ENCODE measurements at regions not wholly inside any gene's neighbourhood (a gene's known extent, or its start where the extent isn't known, plus 50 kb on each side); places are given as distances from the start of the nearest gene placed in this dataset.
A peak's percentile ranks its signal among the peaks of the same experiment; 100 is the strongest.

DNA sequence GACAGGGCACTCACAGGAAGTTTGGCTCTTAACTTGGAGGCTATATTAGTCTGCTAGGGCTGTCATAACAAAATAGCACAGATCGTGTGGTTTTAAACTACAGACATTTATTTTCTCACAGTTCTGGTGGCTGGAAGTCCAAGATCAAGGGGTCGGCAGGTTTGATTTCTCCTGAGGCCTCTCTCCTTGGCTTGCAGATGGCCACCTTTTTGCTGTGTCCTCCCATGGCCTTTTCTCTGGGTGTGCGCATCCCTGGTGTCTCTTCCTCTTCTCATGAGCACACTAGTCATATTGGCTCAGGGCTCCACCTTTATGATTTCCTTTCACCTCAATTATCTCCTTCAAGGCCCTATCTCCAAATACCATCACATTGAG is 69.3 kb downstream of the FOXB1 start:
- H3K27me3 ChIP-seq: no peaks in the 10 kb centered on the region
- no peak overlapping the region for H3K9ac ChIP-seq
- H3K36me3 Mint-ChIP-seq: peaks cover 4% of the 10 kb centered on the region
- DNase-seq (ENCODE audit: low spot score): no peak
- H3K79me2 ChIP-seq (ENCODE audit: low read depth): no peaks in the 10 kb centered on the region
- peak overlapping the region; percentile 38 for H3K4me3 Mint-ChIP-seq
- peaks cover 35% of the 10 kb centered on the region for H3K4me1 ChIP-seq
- H3F3A ChIP-seq (ENCODE audit: low read depth): no peaks in the 10 kb centered on the region
- H3K4me2 ChIP-seq: no peak overlapping the region
- H4K20me1 ChIP-seq (ENCODE audit: low read depth): no peaks in the 10 kb centered on the region
- no peak overlapping the region for H3K4me3 ChIP-seq
- no peak overlapping the region for H3K27ac ChIP-seq
- no peaks in the 10 kb centered on the region for H3K9me3 ChIP-seq (ENCODE audit: low read depth)
- TF ChIP-seq EZH2phosphoT487 (IDR thresholded peaks at IDR 0.05): no peak
- no peak for TF ChIP-seq EZH2 (IDR thresholded peaks at IDR 0.05)
- TF ChIP-seq CTCF (IDR thresholded peaks at IDR 0.05): no peak
- H3K9me3 Mint-ChIP-seq: peaks cover 5% of the 10 kb centered on the region
- peak overlapping the region; percentile 88 for H3K27ac Mint-ChIP-seq
- H3K4me1 Mint-ChIP-seq: peaks cover 71% of the 10 kb centered on the region
- no peaks in the 10 kb centered on the region for H3K36me3 ChIP-seq
- no peaks in the 10 kb centered on the region for H3K27me3 Mint-ChIP-seq (ENCODE audit: insufficient read depth, low read depth)
- H2AFZ ChIP-seq (replicated peaks): no peak overlapping the region

DNA sequence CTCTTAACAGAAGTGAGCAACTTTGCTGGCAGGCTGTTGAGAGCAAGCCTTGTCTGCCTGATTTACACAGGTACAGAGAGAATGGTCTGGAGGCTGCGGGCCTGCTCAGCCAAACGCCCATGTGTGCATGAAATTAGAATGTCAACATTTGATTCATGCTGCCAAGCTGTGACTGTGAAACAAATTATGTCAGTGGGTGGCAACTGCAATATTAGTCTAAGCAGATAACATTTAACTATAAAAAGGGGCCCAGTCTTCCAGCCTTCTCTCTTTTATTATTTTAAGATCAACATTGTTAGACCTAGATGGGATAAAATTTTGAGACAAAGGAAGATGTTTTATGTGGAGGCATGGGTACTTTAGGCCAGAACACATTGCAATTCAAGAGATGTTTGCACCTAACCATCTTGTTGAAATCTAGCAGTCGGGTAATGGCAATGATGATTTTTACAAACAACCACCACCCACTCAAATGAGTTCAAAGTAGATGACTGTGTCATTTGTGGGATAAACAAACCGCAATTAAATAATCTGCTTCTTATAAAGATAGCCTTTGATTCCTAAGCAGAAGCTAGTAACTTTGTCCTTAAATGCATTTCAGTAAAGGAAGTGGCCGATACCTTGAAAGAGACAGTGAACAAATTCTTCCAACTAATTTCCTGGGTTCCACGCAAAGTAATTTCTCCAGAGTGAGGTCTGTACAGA is 70.2 kb downstream of the FOXB1 start:
- Mint-ChIP-seq H3K9me3 (peaks cover 5% of the 10 kb centered on the region), H3K4me3 (peak overlapping the region; percentile 5), H3K4me1 (peaks cover 79% of the 10 kb centered on the region), H3K27me3 (ENCODE audit: insufficient read depth, low read depth) (no peaks in the 10 kb centered on the region), H3K36me3 (peaks cover 4% of the 10 kb centered on the region), H3K27ac (peak overlapping the region; percentile 64)
- H2AFZ ChIP-seq (replicated peaks): no peak overlapping the region
- no peaks in the 10 kb centered on the region for H3K9me3 ChIP-seq (ENCODE audit: low read depth)
- no peaks in the 10 kb centered on the region for H3K36me3 ChIP-seq
- H3K9ac ChIP-seq: no peak overlapping the region
- TF ChIP-seq CTCF (IDR thresholded peaks at IDR 0.05) (no peak), EZH2 (IDR thresholded peaks at IDR 0.05) (no peak), EZH2phosphoT487 (IDR thresholded peaks at IDR 0.05) (no peak)
- no peak overlapping the region for H3K27ac ChIP-seq
- no peaks in the 10 kb centered on the region for H3K79me2 ChIP-seq (ENCODE audit: low read depth)
- no peak overlapping the region for H3K4me2 ChIP-seq
- H3K4me1 ChIP-seq: peaks cover 35% of the 10 kb centered on the region
- no peak for DNase-seq (ENCODE audit: low spot score)
- no peaks in the 10 kb centered on the region for H4K20me1 ChIP-seq (ENCODE audit: low read depth)
- H3K27me3 ChIP-seq: no peaks in the 10 kb centered on the region
- H3K4me3 ChIP-seq: no peak overlapping the region
- H3F3A ChIP-seq (ENCODE audit: low read depth): no peaks in the 10 kb centered on the region

DNA sequence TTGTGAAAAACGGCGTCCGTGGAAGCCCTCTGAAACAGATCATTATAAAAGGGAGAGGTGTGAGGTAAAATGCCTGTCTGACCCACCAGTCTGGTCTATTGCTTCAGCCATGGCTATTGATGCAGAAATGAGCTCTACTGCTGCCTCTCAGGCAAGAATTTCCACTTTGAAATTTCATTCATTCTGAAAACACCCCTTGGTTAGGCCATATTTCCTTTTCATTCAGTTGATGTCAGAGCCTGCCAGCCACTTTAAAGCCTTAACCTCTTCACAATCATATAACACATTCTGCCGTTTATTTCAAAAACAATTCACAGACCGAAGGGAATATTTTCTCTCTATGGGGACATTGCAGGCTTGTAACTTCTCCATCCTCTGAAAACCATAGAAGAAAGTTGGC is 71.9 kb downstream of the FOXB1 start:
- DNase-seq (ENCODE audit: low spot score): no peak
- H3K4me1 Mint-ChIP-seq: peaks cover 78% of the 10 kb centered on the region
- peaks cover 3% of the 10 kb centered on the region for H3K27me3 Mint-ChIP-seq (ENCODE audit: insufficient read depth, low read depth)
- Histone ChIP-seq H3K4me3 (no peak overlapping the region), H3K9ac (no peak overlapping the region), H4K20me1 (ENCODE audit: low read depth) (no peaks in the 10 kb centered on the region), H3F3A (ENCODE audit: low read depth) (no peaks in the 10 kb centered on the region), H3K4me1 (peaks cover 35% of the 10 kb centered on the region), H3K27ac (no peak overlapping the region), H3K79me2 (ENCODE audit: low read depth) (no peaks in the 10 kb centered on the region), H3K27me3 (no peaks in the 10 kb centered on the region), H3K36me3 (no peaks in the 10 kb centered on the region), H3K9me3 (ENCODE audit: low read depth) (no peaks in the 10 kb centered on the region), H2AFZ (replicated peaks) (no peak overlapping the region), H3K4me2 (peak overlapping the region; percentile 42)
- peaks cover 5% of the 10 kb centered on the region for H3K9me3 Mint-ChIP-seq
- H3K36me3 Mint-ChIP-seq: peaks cover 4% of the 10 kb centered on the region
- peak overlapping the region; percentile 97 for H3K27ac Mint-ChIP-seq
- TF ChIP-seq EZH2 (IDR thresholded peaks at IDR 0.05) (no peak), EZH2phosphoT487 (IDR thresholded peaks at IDR 0.05) (no peak), CTCF (IDR thresholded peaks at IDR 0.05) (no peak)
- peak overlapping the region; percentile 44 for H3K4me3 Mint-ChIP-seq

Data from neural progenitor cell (in vitro differentiated cells).